Right atrium auricular region (tissue), 2 donors: ENCODE measurements at regions not wholly inside any gene's neighbourhood (a gene's known extent, or its start where the extent isn't known, plus 50 kb on each side); places are given as distances from the start of the nearest gene placed in this dataset.

Source experiments
- DNase-seq: peaks from one replicate; pipeline ENCODE4 v3.0.0-alpha.2; 2019; ENCODE audit warnings: low spot score
- H3K27ac ChIP-seq, 2 donors: fragments of 200-600 bp; sonication (generic); 1 replicate in 1 of 2; 2 replicates in 1 of 2; pipeline ENCODE4 v1.5.1; 2016 to 2019
- H3K27me3 ChIP-seq, 2 donors: fragments of 200-600 bp; sonication (generic); one replicate each; pipeline versions ENCODE4 v1.5.1 to v1.6.0; 2017 to 2019
- H3K36me3 ChIP-seq: fragments of 200-600 bp; sonication (generic); one replicate; pipeline ENCODE4 v1.5.1; 2016
- H3K4me1 ChIP-seq, 2 donors: fragments of 200-600 bp; sonication (generic); one replicate each; pipeline versions ENCODE4 v1.5.1 to v1.6.0; 2017 to 2019
- H3K4me3 ChIP-seq, 2 donors: fragments of 200-600 bp; sonication (generic); 1 replicate in 1 of 2; 2 replicates in 1 of 2; pipeline ENCODE4 v1.5.1; 2017 to 2019; ENCODE audit warnings: mild to moderate bottlenecking in 1 of 2, moderate library complexity in 1 of 2
- H3K9me3 ChIP-seq, 2 donors: fragments of 200-600 bp; sonication (generic); one replicate each; pipeline ENCODE4 v1.5.1; 2019
- TF ChIP-seq, protein P1 (sequence below), 2 donors: fragments of 200-600 bp; sonication (generic); IDR thresholded peaks; one replicate each; pipeline ENCODE4 v1.5.1; 2019; ENCODE audit warnings: antibody characterized with exemption in 2 of 2

DNA sequence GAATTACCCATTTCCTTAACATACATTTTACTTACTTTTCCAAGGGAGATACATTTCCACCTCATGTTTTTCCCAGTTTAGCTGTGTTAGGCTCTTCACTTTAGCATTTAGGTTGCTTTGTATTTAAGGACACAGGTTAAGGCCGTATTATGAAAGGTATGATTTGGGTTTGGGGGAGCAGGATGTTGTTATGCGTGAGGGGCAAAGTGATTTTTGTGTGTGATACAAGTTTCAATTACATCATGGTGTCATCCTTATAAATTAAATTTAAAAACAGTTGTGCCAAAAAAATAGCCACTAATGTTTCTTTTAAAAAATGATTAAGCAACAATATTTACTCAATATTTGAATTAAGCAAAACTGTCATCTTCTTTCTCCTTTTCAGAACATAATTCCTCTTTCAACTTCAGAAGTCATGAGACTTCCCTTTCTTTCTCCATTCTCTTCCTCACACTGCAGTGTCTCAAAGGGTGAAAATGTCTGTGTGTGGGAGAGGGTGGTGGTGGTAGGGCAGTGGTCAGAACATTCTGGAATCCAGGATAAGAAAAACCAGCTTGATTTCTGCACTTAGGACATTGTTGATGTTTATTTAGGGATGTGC, 126.2 kb downstream of the KCNRG start:
- H3K27me3 ChIP-seq: no peaks in the 10 kb centered on the region
- H3K9me3 ChIP-seq: no peaks in the 10 kb centered on the region
- DNase-seq: no peak
- H3K4me3 ChIP-seq: no peak overlapping the region
- no peaks in the 10 kb centered on the region for H3K4me1 ChIP-seq
- TF ChIP-seq, protein P1, sequence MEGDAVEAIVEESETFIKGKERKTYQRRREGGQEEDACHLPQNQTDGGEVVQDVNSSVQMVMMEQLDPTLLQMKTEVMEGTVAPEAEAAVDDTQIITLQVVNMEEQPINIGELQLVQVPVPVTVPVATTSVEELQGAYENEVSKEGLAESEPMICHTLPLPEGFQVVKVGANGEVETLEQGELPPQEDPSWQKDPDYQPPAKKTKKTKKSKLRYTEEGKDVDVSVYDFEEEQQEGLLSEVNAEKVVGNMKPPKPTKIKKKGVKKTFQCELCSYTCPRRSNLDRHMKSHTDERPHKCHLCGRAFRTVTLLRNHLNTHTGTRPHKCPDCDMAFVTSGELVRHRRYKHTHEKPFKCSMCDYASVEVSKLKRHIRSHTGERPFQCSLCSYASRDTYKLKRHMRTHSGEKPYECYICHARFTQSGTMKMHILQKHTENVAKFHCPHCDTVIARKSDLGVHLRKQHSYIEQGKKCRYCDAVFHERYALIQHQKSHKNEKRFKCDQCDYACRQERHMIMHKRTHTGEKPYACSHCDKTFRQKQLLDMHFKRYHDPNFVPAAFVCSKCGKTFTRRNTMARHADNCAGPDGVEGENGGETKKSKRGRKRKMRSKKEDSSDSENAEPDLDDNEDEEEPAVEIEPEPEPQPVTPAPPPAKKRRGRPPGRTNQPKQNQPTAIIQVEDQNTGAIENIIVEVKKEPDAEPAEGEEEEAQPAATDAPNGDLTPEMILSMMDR (IDR thresholded peaks at IDR 0.05): no peak
- H3K27ac ChIP-seq: no peak overlapping the region
- no peaks in the 10 kb centered on the region for H3K36me3 ChIP-seq

DNA sequence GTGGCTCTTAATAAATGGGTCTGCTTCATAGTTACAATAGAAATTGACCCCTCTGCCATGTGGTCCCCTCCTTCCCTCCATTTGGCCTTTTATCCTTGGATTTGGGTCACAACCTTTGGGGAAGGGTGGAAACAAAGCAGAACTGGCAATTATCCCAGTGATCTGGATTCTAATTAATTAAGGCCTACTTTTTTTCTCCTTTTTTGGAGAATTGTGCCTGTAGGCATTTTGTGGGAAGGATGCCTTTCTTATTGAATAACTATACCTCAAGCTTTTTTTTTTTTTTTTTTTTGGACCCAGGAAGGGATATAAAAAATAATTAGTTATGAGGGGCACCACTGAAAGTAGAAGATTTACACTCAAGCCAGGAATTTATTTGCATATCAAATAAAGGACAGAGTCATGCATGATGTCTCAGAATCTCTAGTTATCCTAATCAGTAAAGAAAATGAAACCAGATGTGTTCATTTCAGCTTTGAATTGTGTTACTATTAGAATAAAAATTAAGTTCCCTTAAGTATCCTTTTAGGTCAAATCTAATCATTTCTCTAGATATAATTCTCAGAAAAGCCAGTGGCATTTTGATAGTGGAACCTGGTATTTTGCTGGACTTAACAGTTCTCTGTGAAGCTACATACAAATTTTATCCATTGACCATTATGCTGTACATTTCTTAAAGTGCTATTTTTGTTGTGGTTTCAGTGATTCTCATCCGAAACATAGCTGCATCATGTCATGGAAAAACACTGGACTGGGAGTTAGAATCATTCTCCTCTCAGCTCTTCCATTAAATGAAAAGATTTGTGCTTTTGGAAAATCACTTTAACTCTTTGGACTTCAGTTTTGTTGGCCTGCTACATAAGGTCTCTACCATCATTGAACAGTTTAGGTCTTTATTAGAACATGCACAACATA, 129.3 kb downstream of the KCNRG start:
- no peaks in the 10 kb centered on the region for H3K36me3 ChIP-seq
- no peak for DNase-seq
- TF ChIP-seq, protein P1 (IDR thresholded peaks at IDR 0.05): no peak
- H3K27me3 ChIP-seq: no peaks in the 10 kb centered on the region
- H3K27ac ChIP-seq: no peak overlapping the region
- H3K4me3 ChIP-seq: no peak overlapping the region
- no peaks in the 10 kb centered on the region for H3K4me1 ChIP-seq
- no peaks in the 10 kb centered on the region for H3K9me3 ChIP-seq

DNA sequence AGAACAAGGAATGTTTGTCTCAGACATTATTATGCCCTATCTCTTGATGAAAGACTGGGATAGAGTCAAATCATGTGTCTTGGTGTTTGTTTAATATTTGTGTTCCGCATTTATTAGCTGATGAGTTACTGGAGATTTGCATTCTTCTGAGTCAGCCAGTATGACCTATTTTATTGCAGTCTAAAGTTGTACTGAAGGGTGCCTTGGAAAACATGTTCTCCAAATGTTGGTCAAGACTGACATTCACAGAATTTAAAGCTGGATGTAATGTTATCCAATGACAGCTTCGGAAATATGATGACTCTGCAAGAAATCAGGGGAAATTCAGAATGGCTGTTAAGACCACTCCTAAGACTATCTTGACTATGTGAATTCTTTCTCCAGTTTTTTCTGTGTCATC, 134.0 kb downstream of the KCNRG start:
- no peaks in the 10 kb centered on the region for H3K4me1 ChIP-seq
- DNase-seq: no peak
- H3K9me3 ChIP-seq: no peaks in the 10 kb centered on the region
- H3K4me3 ChIP-seq: no peak overlapping the region
- TF ChIP-seq, protein P1 (IDR thresholded peaks at IDR 0.05): no peak
- H3K27me3 ChIP-seq: no peaks in the 10 kb centered on the region
- no peak overlapping the region for H3K27ac ChIP-seq
- no peaks in the 10 kb centered on the region for H3K36me3 ChIP-seq

DNA sequence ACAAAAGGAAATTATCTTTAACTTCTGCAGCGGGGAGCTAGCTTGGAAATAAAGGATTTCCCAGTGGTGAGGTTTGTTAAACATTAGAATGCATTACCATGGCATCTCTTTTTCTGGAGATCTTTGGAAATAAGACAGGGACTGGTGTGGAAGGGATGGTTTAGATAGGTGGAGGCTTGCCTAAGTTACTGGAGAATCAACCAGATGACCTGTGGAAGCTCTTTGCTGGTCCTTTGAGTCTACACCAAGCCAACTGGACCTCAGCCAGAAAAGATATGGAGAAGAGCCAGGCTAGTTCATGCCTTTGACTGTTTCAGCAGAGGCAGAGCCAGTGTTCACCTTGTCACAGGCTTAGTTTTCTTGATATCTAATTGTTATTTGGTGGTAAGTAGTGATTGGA, 134.7 kb downstream of the KCNRG start:
- Histone ChIP-seq H3K9me3 (no peaks in the 10 kb centered on the region), H3K27ac (no peak overlapping the region), H3K27me3 (no peaks in the 10 kb centered on the region), H3K4me1 (no peaks in the 10 kb centered on the region), H3K36me3 (no peaks in the 10 kb centered on the region), H3K4me3 (no peak overlapping the region)
- no peak for DNase-seq
- TF ChIP-seq, protein P1 (IDR thresholded peaks at IDR 0.05): no peak

DNA sequence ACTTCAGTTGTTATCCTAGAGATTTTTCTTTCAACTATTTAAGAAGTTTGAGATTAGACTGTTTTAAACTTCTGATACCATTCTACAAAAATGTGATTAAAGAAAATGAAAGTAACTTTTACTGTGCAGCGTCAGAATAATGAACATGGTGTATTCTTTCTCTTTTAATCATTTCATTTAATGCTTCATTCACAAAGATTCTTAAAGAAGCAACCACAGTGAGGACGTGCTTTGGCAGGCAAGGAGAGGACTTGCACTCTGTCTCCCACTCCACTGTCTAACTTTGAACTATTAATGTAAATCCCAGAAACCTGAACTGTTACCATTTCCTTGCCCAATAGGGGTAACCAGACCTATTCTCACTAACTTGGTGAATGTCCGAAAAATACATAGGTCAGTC, 137.0 kb downstream of the KCNRG start:
- Histone ChIP-seq H3K4me1 (no peaks in the 10 kb centered on the region), H3K9me3 (no peaks in the 10 kb centered on the region), H3K36me3 (no peaks in the 10 kb centered on the region), H3K27ac (no peak overlapping the region), H3K27me3 (no peaks in the 10 kb centered on the region), H3K4me3 (peak overlapping the region in 1 of 2 donors; percentile 16)
- no peak for DNase-seq
- TF ChIP-seq, protein P1 (IDR thresholded peaks at IDR 0.05): no peak
